H1 (cell line): ENCODE measurements at regions not wholly inside any gene's neighbourhood (a gene's known extent, or its start where the extent isn't known, plus 50 kb on each side); places are given as distances from the start of the nearest gene placed in this dataset.

Experiments used
- CTCF ChIA-PET: fragments of 300-600 bp; sonication (Branson Sonifier 250); formaldehyde crosslinking; loops from one replicate; lab custom pipeline; 2021; ENCODE audit not compliant: partially characterized antibody; lab: Charles Lee
- POLR2A ChIA-PET: fragments of 300-600 bp; sonication (Branson Sonifier 250); formaldehyde crosslinking; loops from one replicate; lab custom pipeline; 2021; ENCODE audit warnings: inconsistent platforms; ENCODE audit not compliant: partially characterized antibody; lab: Charles Lee
- DNase-seq, 2 experiments: peaks; one replicate each; pipeline versions ENCODE4 v3.0.0 to v3.0.0-alpha.2; 2010 to 2022; ENCODE audit warnings: low spot score in 2 of 2, low read depth in 1 of 2, mixed read lengths in 1 of 2
- FAIRE-seq: peaks from 2 replicates; lab custom pipeline; 2011; peaks lifted over from hg19 to GRCh38; lab: Jason Lieb, UNC
- H2AFZ ChIP-seq: 2 replicates; pipeline ENCODE4 v1.8.1; 2012; ENCODE audit warnings: low read length, inconsistent platforms
- H2AK5ac ChIP-seq: 2 replicates; pipeline ENCODE4 v1.6.1; 2013; ENCODE audit warnings: low read depth, low read length
- H2BK120ac ChIP-seq: replicated peaks from 2 replicates; pipeline ENCODE3; 2013; ENCODE audit warnings: low read depth, low read length, inconsistent platforms
- H2BK12ac ChIP-seq: 2 replicates; pipeline ENCODE4 v1.6.1; 2013; ENCODE audit warnings: low read depth, low read length
- H2BK15ac ChIP-seq: 2 replicates; pipeline ENCODE4 v1.6.1; 2013; ENCODE audit warnings: low read length
- H2BK20ac ChIP-seq: 2 replicates; pipeline ENCODE4 v1.6.1; 2013; ENCODE audit warnings: low read length
- H2BK5ac ChIP-seq: 2 replicates; pipeline ENCODE4 v1.6.1; 2013; ENCODE audit warnings: low read depth, low read length
- H3K14ac ChIP-seq: 2 replicates; pipeline ENCODE4 v1.6.1; 2013; ENCODE audit warnings: inconsistent platforms; ENCODE audit not compliant: insufficient read length
- H3K18ac ChIP-seq: 2 replicates; pipeline ENCODE4 v1.6.1; 2013; ENCODE audit warnings: low read length; ENCODE audit errors: extremely low read depth
- H3K23ac ChIP-seq: 2 replicates; pipeline ENCODE4 v1.6.1; 2013; ENCODE audit warnings: inconsistent platforms; ENCODE audit not compliant: insufficient read length
- H3K23me2 ChIP-seq: 2 replicates; pipeline ENCODE4 v1.6.1; 2013; ENCODE audit warnings: low read depth, low read length
- H3K27ac ChIP-seq: 2 replicates; pipeline ENCODE4 v1.6.1; 2011; ENCODE audit warnings: low read depth, low read length, inconsistent platforms
- H3K27me3 ChIP-seq, 4 experiments: replicated peaks in 1 of 4; 1 replicate in 1 of 4; 2 replicates in 3 of 4; pipeline versions ENCODE4 v1.6.1 to v1.8.1; 2011 to 2013; ENCODE audit warnings: low read length in 3 of 4, mild to moderate bottlenecking in 3 of 4, inconsistent platforms in 2 of 4, mixed read lengths in 2 of 4, moderate library complexity in 1 of 4; ENCODE audit not compliant: control insufficient read depth in 3 of 4, insufficient read depth in 3 of 4; ENCODE audit errors: extremely low read depth in 1 of 4
- H3K36me3 ChIP-seq, 4 experiments: 2 replicates each; pipeline versions ENCODE4 v1.6.1 to v1.8.1; 2011 to 2013; ENCODE audit warnings: mild to moderate bottlenecking in 4 of 4, low read length in 3 of 4, moderate library complexity in 2 of 4, control low read depth in 1 of 4, inconsistent platforms in 1 of 4; ENCODE audit not compliant: insufficient read depth in 4 of 4, control insufficient read depth in 2 of 4
- H3K4ac ChIP-seq: replicated peaks from 2 replicates; pipeline ENCODE3; 2013; ENCODE audit warnings: low read length, low read depth, mixed read lengths, inconsistent platforms; ENCODE audit not compliant: insufficient read length
- H3K4me1 ChIP-seq, 4 experiments: replicated peaks in 1 of 4; 1 replicate in 1 of 4; 2 replicates in 3 of 4; pipeline versions ENCODE4 v1.6.1 to v1.8.1; 2011 to 2013; ENCODE audit warnings: low read length in 3 of 4, inconsistent platforms in 2 of 4, mixed read lengths in 1 of 4; ENCODE audit not compliant: insufficient read depth in 4 of 4, control insufficient read depth in 3 of 4
- H3K4me2 ChIP-seq, 2 experiments: 2 replicates each; pipeline versions ENCODE4 v1.6.1 to v1.8.1; 2011 to 2013; ENCODE audit warnings: low read depth in 2 of 2, low read length in 2 of 2, control low read depth in 1 of 2, inconsistent platforms in 1 of 2, mild to moderate bottlenecking in 1 of 2; ENCODE audit not compliant: insufficient read depth in 1 of 2
- H3K4me3 ChIP-seq, 4 experiments: fragments of 200-600, 300-600 bp in 1 of 4; sonication (generic), shearing (Covaris generic), sonication (Bioruptor Twin) in 1 of 4; 2 replicates each; pipeline versions ENCODE4 v1.5.1 to v1.8.1; 2011 to 2016; ENCODE audit warnings: low read length in 4 of 4, low read depth in 3 of 4, control low read depth in 2 of 4, inconsistent platforms in 2 of 4, mild to moderate bottlenecking in 2 of 4, mixed read lengths in 1 of 4, moderate library complexity in 1 of 4; ENCODE audit not compliant: insufficient read depth in 2 of 4; ENCODE audit errors: extremely low read depth in 1 of 4
- H3K56ac ChIP-seq: replicated peaks from 2 replicates; pipeline ENCODE3; 2013; ENCODE audit warnings: low read depth, mild to moderate bottlenecking, mixed read lengths, low read length, inconsistent platforms; ENCODE audit not compliant: insufficient read length
- H3K79me1 ChIP-seq: 2 replicates; pipeline ENCODE4 v1.6.1; 2013; ENCODE audit warnings: low read depth, low read length, control low read depth
- H3K79me2 ChIP-seq, 2 experiments: 2 replicates each; pipeline versions ENCODE4 v1.6.1 to v1.8.1; 2012 to 2013; ENCODE audit warnings: low read length in 2 of 2, mild to moderate bottlenecking in 2 of 2, inconsistent platforms in 1 of 2; ENCODE audit not compliant: insufficient read depth in 2 of 2, control insufficient read depth in 1 of 2
- H3K9ac ChIP-seq, 4 experiments: replicated peaks in 1 of 4; 1 replicate in 1 of 4; 2 replicates in 3 of 4; pipeline versions ENCODE4 v1.6.1 to v1.8.1; 2011 to 2013; ENCODE audit warnings: low read depth in 3 of 4, low read length in 3 of 4, control low read depth in 2 of 4, mild to moderate bottlenecking in 2 of 4, moderate library complexity in 2 of 4, inconsistent platforms in 1 of 4; ENCODE audit errors: extremely low read depth in 1 of 4
- H3K9me3 ChIP-seq, 2 experiments: 2 replicates each; pipeline versions ENCODE4 v1.6.1 to v1.8.1; 2012 to 2013; ENCODE audit warnings: mild to moderate bottlenecking in 2 of 2, moderate library complexity in 2 of 2, control low read depth in 1 of 2, inconsistent platforms in 1 of 2, low read depth in 1 of 2, low read length in 1 of 2, mixed read lengths in 1 of 2; ENCODE audit not compliant: insufficient read depth in 2 of 2
- H4K20me1 ChIP-seq, 2 experiments: replicated peaks in 1 of 2; 2 replicates each; pipeline versions ENCODE3 to v1.8.1; 2011 to 2013; ENCODE audit warnings: inconsistent platforms in 2 of 2, low read length in 2 of 2, mild to moderate bottlenecking in 1 of 2; ENCODE audit not compliant: insufficient read depth in 2 of 2, control insufficient read depth in 1 of 2
- H4K5ac ChIP-seq: 2 replicates; pipeline ENCODE4 v1.6.1; 2013; ENCODE audit warnings: low read length, low read depth, mixed read lengths, inconsistent platforms; ENCODE audit not compliant: insufficient read length
- H4K8ac ChIP-seq: 2 replicates; pipeline ENCODE4 v1.8.0; 2013; ENCODE audit warnings: mild to moderate bottlenecking, moderate library complexity, low read length, inconsistent platforms; ENCODE audit not compliant: insufficient read depth; ENCODE audit errors: extremely low read depth
- H4K91ac ChIP-seq: replicated peaks from 2 replicates; pipeline ENCODE3; 2013; ENCODE audit warnings: low read length, mixed read lengths, inconsistent platforms; ENCODE audit not compliant: insufficient read length
- CEBPB ChIP-seq: IDR thresholded peaks from 2 replicates; pipeline ENCODE4 v1.6.1; 2012; ENCODE audit warnings: low read depth, low read length
- KDM4A ChIP-seq: IDR thresholded peaks from one replicate; pipeline ENCODE4 v1.7.1; 2012; ENCODE audit warnings: low read depth, mild to moderate bottlenecking, moderate library complexity, low read length, inconsistent platforms; ENCODE audit not compliant: severe bottlenecking
- RNF2 ChIP-seq: fragments of 200-900, 300-1000 bp; sonication (generic); IDR thresholded peaks from 2 replicates; pipeline ENCODE4 v1.7.1; 2016; ENCODE audit warnings: borderline replicate concordance, low read depth, mild to moderate bottlenecking, antibody characterized with exemption, low read length; ENCODE audit not compliant: poor library complexity, severe bottlenecking; ENCODE audit errors: missing control alignments
- WGBS, 2 experiments: shearing (Covaris generic) in 1 of 2; methylation state at CpG; one replicate each; pipeline versions ENCODE4 v1.1.6 to v1.1.7; 2013 to 2015; ENCODE audit warnings: low lambda C conversion rate in 2 of 2, mixed read lengths in 2 of 2, inconsistent platforms in 1 of 2, low coverage in 1 of 2, missing lambda C conversion rate in 1 of 2; ENCODE audit not compliant: insufficient replicate concordance in 2 of 2, insufficient coverage in 1 of 2, insufficient read length in 1 of 2; ENCODE audit errors: extremely low coverage in 1 of 2, missing lambda C conversion rate in 1 of 2; 5-methylcytosine and 5-hydroxymethylcytosine counted together

- H3K14ac ChIP-seq, result no peak overlapping the region
- no peak overlapping the region for H2BK15ac ChIP-seq
- no peak overlapping the region for H4K5ac ChIP-seq
- H2BK12ac ChIP-seq, result no peak overlapping the region
- H3K79me1 ChIP-seq, result no peaks in the 10 kb centered on the region
- H3K4me3 ChIP-seq, result no peak overlapping the region
- no peak overlapping the region for H2BK5ac ChIP-seq
- no peak overlapping the region for H3K23ac ChIP-seq
- no peak overlapping the region for H3K4ac ChIP-seq
- TF ChIP-seq KDM4A (no peak), RNF2 (no peak), CEBPB (no peak)
- H3K4me2 ChIP-seq, result no peak overlapping the region
- no peaks in the 10 kb centered on the region for H3K23me2 ChIP-seq
- no peak overlapping the region for H3K18ac ChIP-seq
- FAIRE-seq (no peak), DNase-seq (no peak)
- H2AFZ ChIP-seq, result no peak overlapping the region
- no peak overlapping the region for H2BK120ac ChIP-seq
- ChIA-PET CTCF (interaction anchor here (0.6 to 0.8 kb wide), 4 partner anchors 17 to 118 kb away, joined by 3 read pairs; no protein-coding TSS in a partner anchor), POLR2A (interaction anchor here (1.2 kb wide), 1 partner anchor 11 kb away, joined by 3 read pairs; no protein-coding TSS in a partner anchor)
- no peak overlapping the region for H2BK20ac ChIP-seq
- no peak overlapping the region for H4K8ac ChIP-seq
- no peaks in the 10 kb centered on the region for H3K9me3 ChIP-seq
- H3K79me2 ChIP-seq, result no peaks in the 10 kb centered on the region
- no peak overlapping the region for H4K91ac ChIP-seq
- no peaks in the 10 kb centered on the region for H4K20me1 ChIP-seq
- H3K27me3 ChIP-seq, result no peaks in the 10 kb centered on the region
- no peaks in the 10 kb centered on the region for H3K36me3 ChIP-seq
- H2AK5ac ChIP-seq, result no peak overlapping the region
- no peak overlapping the region for H3K9ac ChIP-seq
- WGBS, 2 experiments, result 90% methylated on average over 2 of the region's 2 CpGs; no CpG with 5 or more reads in 1 of the 2 experiments
- no peaks in the 10 kb centered on the region for H3K4me1 ChIP-seq
- H3K56ac ChIP-seq, result no peak overlapping the region
- H3K27ac ChIP-seq, result no peak overlapping the region
Observed at GRCh38 chr4:181420950-181421349, 822.3 kb upstream of the TENM3 start.
